Right lobe of liver (tissue), 4 donors: ENCODE measurements at regions not wholly inside any gene's neighbourhood (a gene's known extent, or its start where the extent isn't known, plus 50 kb on each side); places are given as distances from the start of the nearest gene placed in this dataset.

ENCODE experiments used
- POLR2A ChIP-seq: fragments of 450-650 bp; IDR thresholded peaks from one replicate; pipeline ENCODE4 v1.6.1; 2017; ENCODE audit warnings: antibody characterized with exemption, mild to moderate bottlenecking
- TF ChIP-seq, protein P1 (sequence below), 4 donors: fragments of 200-600 bp in 3 of 4; fragments of 450-650 bp in 1 of 4; IDR thresholded peaks; one replicate each; pipeline versions ENCODE4 v1.5.1 to v1.8.0; 2016 to 2022; ENCODE audit warnings: antibody characterized with exemption in 4 of 4, mild to moderate bottlenecking in 2 of 4
- donor health status: DM: no; HTN: no; CAD: no.
- donor health status: DM: no; HTN: no; CAD: no.
- donor health status: DM: no; HTN: yes; CAD: no.

DNA sequence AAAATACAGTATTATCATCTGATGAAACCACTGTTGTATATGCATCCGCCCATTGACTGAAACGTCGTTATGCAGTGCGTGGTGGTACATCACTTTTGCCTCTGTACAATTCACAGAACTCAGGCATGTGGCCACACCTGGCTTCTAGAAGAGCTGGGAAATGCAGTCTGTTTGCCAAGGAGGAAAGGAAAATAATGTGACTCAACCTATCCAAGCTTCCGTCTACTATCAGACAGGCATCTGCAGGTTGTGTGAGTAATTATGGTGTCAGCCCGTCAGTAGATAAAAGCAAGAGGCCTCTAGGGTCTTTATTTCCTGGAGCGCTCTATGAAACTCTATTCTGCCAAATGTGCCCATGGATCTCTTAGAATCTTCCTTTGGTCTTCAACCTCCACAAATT, 111.6 kb downstream of the BBS10 start:
- TF ChIP-seq, protein P1, sequence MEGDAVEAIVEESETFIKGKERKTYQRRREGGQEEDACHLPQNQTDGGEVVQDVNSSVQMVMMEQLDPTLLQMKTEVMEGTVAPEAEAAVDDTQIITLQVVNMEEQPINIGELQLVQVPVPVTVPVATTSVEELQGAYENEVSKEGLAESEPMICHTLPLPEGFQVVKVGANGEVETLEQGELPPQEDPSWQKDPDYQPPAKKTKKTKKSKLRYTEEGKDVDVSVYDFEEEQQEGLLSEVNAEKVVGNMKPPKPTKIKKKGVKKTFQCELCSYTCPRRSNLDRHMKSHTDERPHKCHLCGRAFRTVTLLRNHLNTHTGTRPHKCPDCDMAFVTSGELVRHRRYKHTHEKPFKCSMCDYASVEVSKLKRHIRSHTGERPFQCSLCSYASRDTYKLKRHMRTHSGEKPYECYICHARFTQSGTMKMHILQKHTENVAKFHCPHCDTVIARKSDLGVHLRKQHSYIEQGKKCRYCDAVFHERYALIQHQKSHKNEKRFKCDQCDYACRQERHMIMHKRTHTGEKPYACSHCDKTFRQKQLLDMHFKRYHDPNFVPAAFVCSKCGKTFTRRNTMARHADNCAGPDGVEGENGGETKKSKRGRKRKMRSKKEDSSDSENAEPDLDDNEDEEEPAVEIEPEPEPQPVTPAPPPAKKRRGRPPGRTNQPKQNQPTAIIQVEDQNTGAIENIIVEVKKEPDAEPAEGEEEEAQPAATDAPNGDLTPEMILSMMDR (IDR thresholded peaks at IDR 0.05) = no peak
- TF ChIP-seq POLR2A = no peak
